ENCODE measurements at regions not wholly inside any gene's neighbourhood (a gene's known extent, or its start where the extent isn't known, plus 50 kb on each side); places are given as distances from the start of the nearest gene placed in this dataset.

DNA sequence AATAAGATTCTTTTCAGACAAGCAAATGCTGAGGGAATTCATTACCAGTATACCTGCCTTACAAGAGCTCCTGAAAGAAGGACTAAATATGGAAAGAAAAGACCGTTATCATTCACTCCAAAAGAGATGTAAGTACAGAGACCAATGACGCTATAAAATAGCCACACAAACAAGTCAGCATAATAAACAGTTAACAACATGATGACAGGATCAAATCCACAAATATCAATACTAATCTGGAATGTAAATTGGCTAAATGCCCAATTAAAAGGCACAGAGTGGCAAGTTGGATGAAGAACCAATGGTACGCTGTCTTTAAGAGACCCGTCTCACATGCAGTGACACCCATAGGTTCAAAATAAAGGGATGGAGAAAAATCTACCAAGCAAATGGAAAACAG is 349.6 kb upstream of the MPDZ start:
- TF ChIP-seq, protein P1, sequence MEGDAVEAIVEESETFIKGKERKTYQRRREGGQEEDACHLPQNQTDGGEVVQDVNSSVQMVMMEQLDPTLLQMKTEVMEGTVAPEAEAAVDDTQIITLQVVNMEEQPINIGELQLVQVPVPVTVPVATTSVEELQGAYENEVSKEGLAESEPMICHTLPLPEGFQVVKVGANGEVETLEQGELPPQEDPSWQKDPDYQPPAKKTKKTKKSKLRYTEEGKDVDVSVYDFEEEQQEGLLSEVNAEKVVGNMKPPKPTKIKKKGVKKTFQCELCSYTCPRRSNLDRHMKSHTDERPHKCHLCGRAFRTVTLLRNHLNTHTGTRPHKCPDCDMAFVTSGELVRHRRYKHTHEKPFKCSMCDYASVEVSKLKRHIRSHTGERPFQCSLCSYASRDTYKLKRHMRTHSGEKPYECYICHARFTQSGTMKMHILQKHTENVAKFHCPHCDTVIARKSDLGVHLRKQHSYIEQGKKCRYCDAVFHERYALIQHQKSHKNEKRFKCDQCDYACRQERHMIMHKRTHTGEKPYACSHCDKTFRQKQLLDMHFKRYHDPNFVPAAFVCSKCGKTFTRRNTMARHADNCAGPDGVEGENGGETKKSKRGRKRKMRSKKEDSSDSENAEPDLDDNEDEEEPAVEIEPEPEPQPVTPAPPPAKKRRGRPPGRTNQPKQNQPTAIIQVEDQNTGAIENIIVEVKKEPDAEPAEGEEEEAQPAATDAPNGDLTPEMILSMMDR (IDR thresholded peaks at IDR 0.05; ENCODE audit: low read depth, low read length, missing control alignments): no peak
- no peak for DNase-seq (ENCODE audit: low read depth)
- in situ Hi-C loops (cut with HindIII; ENCODE audit: low sequenced_read_pairs): no loop called here
- H3K4me3 ChIP-seq (ENCODE audit: low read depth, low read length): no peak overlapping the region

GRCh38 chr9:13628526-13628925 is 349.0 kb upstream of the MPDZ start:
- no peak for DNase-seq (ENCODE audit: low read depth)
- TF ChIP-seq, protein P1 (IDR thresholded peaks at IDR 0.05; ENCODE audit: low read depth, low read length, missing control alignments): no peak
- in situ Hi-C loops (cut with HindIII; ENCODE audit: low sequenced_read_pairs): no loop called here
- H3K4me3 ChIP-seq (ENCODE audit: low read depth, low read length): no peak overlapping the region

- no peak for DNase-seq (ENCODE audit: low read depth)
- in situ Hi-C loops (cut with HindIII; ENCODE audit: low sequenced_read_pairs): no loop called here
Observed at GRCh38 chr9:13627502-13627901, 348.0 kb upstream of the MPDZ start.

DNA sequence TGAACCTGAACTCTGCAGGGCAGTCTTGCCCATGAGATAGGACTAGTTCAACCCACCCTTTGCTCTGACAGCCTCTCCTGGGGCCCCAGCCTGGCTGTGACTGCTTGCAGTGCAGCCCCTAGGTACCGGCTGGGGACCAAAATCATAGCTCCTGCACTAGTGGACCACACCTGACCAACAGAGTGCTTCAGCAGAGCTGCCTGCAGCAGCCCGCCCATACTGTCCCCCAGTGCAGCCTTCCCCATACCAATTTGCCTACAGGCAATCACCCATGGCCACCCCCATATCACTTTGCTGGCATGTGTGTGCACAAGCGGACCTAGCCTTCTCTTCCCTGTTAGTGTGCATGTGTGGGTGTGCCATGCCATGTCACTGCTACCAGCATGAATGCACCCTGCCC is 347.6 kb upstream of the MPDZ start:
- no peak overlapping the region for H3K4me3 ChIP-seq (ENCODE audit: low read depth, low read length)
- DNase-seq (ENCODE audit: low read depth): no peak
- TF ChIP-seq, protein P1 (IDR thresholded peaks at IDR 0.05; ENCODE audit: low read depth, low read length, missing control alignments): no peak
- in situ Hi-C loops (cut with HindIII; ENCODE audit: low sequenced_read_pairs): no loop called here

More at GRCh38 chr9:13627502-13627901, 348.0 kb upstream of the MPDZ start:
- no peak overlapping the region for H3K4me3 ChIP-seq (ENCODE audit: low read depth, low read length)
- TF ChIP-seq, protein P1 (IDR thresholded peaks at IDR 0.05; ENCODE audit: low read depth, low read length, missing control alignments): no peak

DNA sequence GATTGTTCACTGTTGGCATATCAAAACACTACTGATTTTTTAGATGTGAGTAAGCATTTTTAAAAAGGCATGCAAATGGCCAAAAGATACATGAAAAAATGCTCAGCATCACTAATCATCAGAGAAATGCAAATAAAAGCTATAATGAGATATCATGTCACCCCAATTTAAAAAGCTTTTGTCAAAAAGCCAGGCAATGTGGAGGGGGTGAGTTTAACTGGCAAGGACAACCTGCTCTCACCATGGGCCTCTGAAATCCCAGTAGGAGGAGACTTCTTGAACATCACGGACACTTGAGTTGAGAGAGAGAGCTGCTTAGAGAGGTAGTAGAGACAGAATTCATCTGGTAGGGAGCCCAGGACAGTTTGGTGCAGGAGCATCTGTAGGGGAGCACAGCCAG is 347.1 kb upstream of the MPDZ start:
- in situ Hi-C loops (cut with HindIII; ENCODE audit: low sequenced_read_pairs): no loop called here
- TF ChIP-seq, protein P1 (IDR thresholded peaks at IDR 0.05; ENCODE audit: low read depth, low read length, missing control alignments): no peak
- DNase-seq (ENCODE audit: low read depth): no peak
- no peak overlapping the region for H3K4me3 ChIP-seq (ENCODE audit: low read depth, low read length)

GRCh38 chr9:13621872-13622564 is 342.5 kb upstream of the MPDZ start:
- TF ChIP-seq, protein P1 (IDR thresholded peaks at IDR 0.05; ENCODE audit: low read depth, low read length, missing control alignments): no peak
- DNase-seq (ENCODE audit: low read depth): no peak
- H3K4me3 ChIP-seq (ENCODE audit: low read depth, low read length): no peak overlapping the region
- in situ Hi-C loops (cut with HindIII; ENCODE audit: low sequenced_read_pairs): no loop called here
